ENCODE measurements at regions not wholly inside any gene's neighbourhood (a gene's known extent, or its start where the extent isn't known, plus 50 kb on each side); places are given as distances from the start of the nearest gene placed in this dataset.

DNA sequence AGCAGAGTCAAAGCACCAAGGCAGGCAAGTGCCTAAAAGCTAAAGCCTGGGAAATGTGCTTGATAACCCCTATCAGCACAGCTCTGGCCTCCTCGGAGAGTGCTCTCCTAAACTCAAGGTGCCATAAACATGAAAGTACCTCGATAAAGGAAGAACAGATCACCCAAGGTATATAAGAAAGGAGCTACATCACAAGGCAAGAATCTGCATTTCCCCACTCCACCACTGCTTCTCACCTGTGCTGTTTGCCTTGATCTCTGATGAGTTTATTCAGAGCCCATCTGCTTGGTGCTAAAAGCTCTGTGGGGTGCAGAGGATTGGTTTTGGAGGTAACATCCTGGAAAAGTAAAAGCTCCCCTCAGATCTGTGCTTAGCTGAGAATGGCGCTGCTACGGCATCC lies 449.5 kb upstream of the CDH5 start:
- TF ChIP-seq, protein P1, sequence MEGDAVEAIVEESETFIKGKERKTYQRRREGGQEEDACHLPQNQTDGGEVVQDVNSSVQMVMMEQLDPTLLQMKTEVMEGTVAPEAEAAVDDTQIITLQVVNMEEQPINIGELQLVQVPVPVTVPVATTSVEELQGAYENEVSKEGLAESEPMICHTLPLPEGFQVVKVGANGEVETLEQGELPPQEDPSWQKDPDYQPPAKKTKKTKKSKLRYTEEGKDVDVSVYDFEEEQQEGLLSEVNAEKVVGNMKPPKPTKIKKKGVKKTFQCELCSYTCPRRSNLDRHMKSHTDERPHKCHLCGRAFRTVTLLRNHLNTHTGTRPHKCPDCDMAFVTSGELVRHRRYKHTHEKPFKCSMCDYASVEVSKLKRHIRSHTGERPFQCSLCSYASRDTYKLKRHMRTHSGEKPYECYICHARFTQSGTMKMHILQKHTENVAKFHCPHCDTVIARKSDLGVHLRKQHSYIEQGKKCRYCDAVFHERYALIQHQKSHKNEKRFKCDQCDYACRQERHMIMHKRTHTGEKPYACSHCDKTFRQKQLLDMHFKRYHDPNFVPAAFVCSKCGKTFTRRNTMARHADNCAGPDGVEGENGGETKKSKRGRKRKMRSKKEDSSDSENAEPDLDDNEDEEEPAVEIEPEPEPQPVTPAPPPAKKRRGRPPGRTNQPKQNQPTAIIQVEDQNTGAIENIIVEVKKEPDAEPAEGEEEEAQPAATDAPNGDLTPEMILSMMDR (IDR thresholded peaks at IDR 0.05), result no peak

DNA sequence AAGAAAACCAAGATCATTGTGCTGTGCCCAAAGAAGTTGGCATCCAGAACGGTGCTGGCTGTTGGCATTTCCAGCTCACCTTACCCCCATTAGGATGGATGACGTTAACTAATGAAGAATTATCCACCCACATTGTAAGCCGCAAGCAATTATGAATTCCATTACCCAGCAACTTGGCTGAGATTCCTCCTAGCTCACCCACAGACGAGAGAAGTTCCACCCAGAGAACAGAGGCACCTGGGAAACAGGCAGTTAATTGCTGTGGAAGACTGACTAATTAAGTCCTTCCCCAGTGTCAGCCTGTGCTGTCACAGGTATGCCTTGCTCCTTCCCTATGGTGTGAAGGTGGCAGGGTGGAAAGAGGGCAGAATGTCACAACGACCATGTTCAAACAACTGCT lies 456.2 kb upstream of the CDH5 start:
- TF ChIP-seq, protein P1 (IDR thresholded peaks at IDR 0.05), result no peak

DNA sequence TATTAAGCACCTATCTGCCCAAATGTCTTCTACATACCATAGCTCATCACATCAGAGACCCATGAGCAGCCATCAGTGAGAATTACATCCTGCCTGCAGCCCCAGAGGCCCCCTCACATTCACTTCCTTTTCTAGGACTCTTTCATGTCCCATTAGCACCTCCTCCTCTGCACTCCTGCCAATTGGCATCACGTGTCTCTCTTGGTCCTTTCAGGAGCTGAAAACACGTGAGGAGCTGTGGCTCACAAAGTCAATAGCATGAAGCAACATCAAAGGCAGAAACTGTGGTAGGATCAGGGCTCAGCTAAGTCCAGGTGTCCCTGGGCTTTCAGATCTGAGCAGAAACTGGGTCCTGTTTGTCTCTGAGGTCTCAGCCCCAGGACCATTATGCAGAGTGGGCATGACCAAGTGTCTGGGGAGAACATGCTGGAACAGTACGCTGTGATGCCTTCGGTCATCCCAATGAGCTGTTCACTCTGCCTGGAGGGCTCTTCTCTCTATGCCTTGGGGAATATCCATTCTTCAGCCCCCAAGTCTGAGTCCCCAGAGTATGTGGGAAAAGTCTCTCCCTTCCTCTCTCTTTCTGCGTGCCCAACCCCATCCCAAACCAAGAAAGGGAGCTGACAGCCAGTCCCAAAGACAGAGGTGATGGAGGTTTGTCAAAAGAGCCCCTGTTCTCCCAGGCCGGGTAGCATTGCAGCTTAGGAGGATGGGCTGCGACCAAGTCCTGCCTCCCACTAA lies 457.0 kb upstream of the CDH5 start:
- TF ChIP-seq, protein P1 (IDR thresholded peaks at IDR 0.05), result no peak

DNA sequence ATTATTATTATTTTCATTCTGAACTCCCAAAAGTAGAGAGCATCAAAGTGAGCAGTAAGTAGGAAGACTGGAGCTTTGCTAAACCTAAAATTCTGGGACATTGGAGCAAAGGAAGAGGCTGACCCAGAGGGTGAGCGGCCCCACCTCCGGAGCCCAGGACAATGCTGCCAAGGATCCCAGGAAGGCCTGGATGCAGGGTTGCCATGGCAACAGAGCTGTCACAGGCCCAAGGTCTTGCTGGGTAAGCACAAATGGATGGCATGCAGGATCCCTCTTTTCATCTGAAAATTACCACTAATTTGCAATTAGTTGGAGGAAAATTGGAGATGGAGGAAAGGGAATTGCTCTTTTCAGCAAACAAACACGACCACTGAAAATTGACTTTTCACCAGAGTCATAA lies 457.9 kb upstream of the CDH5 start:
- TF ChIP-seq, protein P1 (IDR thresholded peaks at IDR 0.05), result no peak

DNA sequence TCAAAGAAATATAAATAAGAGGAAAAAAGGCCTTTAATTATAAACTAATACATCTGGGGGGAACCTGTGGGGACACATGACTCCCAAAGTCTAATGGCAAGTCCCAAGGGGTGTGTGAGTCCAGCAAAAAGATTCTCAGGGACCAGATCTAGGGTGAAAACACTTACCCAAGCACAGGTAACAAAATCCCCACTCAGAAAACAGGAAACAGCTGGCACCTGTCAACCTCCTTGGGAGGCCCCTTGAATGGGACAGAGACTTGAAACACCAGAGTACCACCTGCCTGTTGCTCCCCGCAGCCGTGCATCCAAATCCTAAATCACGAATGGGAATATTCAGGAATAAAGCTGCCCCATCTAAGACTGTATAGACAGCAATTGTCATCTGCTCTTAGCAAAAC lies 461.2 kb upstream of the CDH5 start:
- TF ChIP-seq, protein P1 (IDR thresholded peaks at IDR 0.05), result no peak

DNA sequence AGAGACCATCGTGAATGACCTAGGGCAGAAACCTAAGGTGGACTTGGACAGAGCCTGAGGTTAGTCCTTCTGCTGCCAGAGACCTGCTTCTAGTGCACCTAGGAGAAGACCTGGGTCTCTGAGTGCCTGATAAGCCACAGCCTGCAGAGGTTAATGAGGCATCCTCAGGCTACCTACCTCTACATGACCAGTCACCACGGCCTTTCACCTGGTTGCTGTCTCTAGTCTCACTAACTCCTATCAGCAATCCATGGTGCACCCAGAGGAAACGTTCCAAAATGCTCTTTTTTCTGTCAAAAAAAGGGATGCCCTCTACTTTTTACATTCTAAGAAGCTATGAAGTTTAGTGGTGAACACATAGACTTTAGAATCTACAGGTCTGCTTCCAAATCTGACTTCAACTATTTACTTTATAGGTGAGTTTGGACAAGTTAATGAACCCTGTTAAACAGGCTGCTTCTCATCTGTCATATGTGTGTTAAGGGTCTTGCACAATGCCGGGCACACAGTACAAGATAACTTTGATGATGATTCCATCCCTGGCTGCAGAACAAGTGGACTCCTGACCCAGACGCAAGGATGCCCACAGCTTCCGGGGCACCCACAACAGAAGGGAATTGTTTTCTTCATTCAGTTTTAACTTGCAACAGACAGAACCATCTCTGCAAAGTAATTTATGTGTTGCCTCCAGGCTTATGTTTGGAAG lies 469.9 kb upstream of the CDH5 start:
- TF ChIP-seq, protein P1 (IDR thresholded peaks at IDR 0.05), result no peak

DNA sequence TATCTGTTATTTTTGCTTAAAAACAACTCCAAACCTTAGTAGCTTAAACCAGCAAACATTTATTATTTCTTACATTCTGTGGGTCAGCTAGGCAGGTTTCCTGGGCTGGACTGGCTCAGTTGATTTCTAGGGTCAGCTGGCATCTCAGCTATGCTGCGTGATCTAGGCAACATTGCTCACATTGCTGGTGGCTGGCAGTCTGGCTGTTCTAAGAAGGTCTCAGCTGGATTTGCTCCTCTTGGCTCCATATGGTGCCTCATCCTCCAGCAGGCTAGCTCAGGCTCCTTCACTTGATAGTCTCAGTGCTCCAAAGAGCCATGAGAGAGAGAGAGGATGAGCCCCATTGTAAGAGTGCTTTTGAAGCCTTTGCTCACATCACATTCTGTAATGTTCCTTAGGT lies 470.6 kb upstream of the CDH5 start:
- TF ChIP-seq, protein P1 (IDR thresholded peaks at IDR 0.05), result no peak
